ENCODE measurements at regions not wholly inside any gene's neighbourhood (a gene's known extent, or its start where the extent isn't known, plus 50 kb on each side); places are given as distances from the start of the nearest gene placed in this dataset.

DNA sequence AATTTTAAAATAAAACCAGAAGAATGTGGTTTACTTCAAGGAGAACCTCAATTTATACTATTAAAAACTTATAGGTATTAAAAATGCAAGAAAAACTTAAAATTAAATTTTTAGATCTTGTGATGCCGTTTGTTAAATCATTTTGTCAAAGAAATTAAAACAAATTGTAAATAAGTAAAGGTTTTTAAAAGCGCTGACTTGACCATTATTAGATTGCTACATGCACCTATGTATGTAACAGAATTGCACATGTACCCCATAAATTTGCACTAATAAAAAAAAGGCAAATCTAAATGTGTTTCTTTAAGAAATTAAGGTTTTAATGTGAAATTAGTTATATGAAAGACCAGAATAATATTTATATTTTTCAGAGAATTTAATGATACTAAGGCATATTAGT lies 156.1 kb downstream of the LARP7 start:
- WGBS (ENCODE audit: insufficient coverage) = no CpG with 5 or more reads among the region's 2 CpGs
- H3K27ac Mint-ChIP-seq = no peak overlapping the region
- H3K27me3 Mint-ChIP-seq (ENCODE audit: low read depth in 3 of 3) = peaks cover 0 to 2% (median 1%) of the 10 kb centered on the region in 3 donors
- Histone ChIP-seq H3K27me3 (ENCODE audit: control insufficient read depth in 2 of 2, insufficient read depth in 2 of 2, low read length in 2 of 2) (no peaks in the 10 kb centered on the region), H3K27ac (ENCODE audit: low read depth in 1 of 2, low read length in 2 of 2) (no peak overlapping the region), H3K79me2 (ENCODE audit: insufficient read depth, low read length) (no peaks in the 10 kb centered on the region), H3K4me2 (replicated peaks; ENCODE audit: extremely low read depth, low read length, poor library complexity, severe bottlenecking) (no peak overlapping the region), H4K20me1 (ENCODE audit: insufficient read depth, low read length) (no peaks in the 10 kb centered on the region), H3K9ac (ENCODE audit: insufficient read depth, low read length, poor library complexity, severe bottlenecking) (no peak overlapping the region), H3K4me1 (ENCODE audit: control insufficient read depth in 1 of 2, insufficient read depth in 2 of 2, low read length in 2 of 2) (no peaks in the 10 kb centered on the region), H3K36me3 (replicated peaks in 1 of 2; ENCODE audit: control insufficient read depth in 1 of 2, insufficient read depth in 2 of 2, low read length in 2 of 2) (no peaks in the 10 kb centered on the region), H2AFZ (ENCODE audit: insufficient read depth, low read depth, low read length, poor library complexity, severe bottlenecking) (no peak overlapping the region), H3K4me3 (replicated peaks in 1 of 3; ENCODE audit: low read depth in 2 of 3, low read length in 3 of 3) (no peak overlapping the region), H3K9me3 (replicated peaks in 1 of 2; ENCODE audit: control insufficient read depth in 1 of 2, insufficient read depth in 1 of 2, low read length in 2 of 2) (no peaks in the 10 kb centered on the region)
- intact Hi-C loops (cut with micrococcal nuclease) = no loop called here
- no peaks in the 10 kb centered on the region for H3K4me1 Mint-ChIP-seq
- TF ChIP-seq, protein P1, sequence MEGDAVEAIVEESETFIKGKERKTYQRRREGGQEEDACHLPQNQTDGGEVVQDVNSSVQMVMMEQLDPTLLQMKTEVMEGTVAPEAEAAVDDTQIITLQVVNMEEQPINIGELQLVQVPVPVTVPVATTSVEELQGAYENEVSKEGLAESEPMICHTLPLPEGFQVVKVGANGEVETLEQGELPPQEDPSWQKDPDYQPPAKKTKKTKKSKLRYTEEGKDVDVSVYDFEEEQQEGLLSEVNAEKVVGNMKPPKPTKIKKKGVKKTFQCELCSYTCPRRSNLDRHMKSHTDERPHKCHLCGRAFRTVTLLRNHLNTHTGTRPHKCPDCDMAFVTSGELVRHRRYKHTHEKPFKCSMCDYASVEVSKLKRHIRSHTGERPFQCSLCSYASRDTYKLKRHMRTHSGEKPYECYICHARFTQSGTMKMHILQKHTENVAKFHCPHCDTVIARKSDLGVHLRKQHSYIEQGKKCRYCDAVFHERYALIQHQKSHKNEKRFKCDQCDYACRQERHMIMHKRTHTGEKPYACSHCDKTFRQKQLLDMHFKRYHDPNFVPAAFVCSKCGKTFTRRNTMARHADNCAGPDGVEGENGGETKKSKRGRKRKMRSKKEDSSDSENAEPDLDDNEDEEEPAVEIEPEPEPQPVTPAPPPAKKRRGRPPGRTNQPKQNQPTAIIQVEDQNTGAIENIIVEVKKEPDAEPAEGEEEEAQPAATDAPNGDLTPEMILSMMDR (IDR thresholded peaks at IDR 0.05) = no peak
- no peaks in the 10 kb centered on the region for H3K36me3 Mint-ChIP-seq
- no peak for DNase-seq
- peaks cover 0 to 3% (median 0%) of the 10 kb centered on the region in 7 donors for H3K9me3 Mint-ChIP-seq
- no peak overlapping the region for H3K4me3 Mint-ChIP-seq

- no peaks in the 10 kb centered on the region for H3K4me1 ChIP-seq (ENCODE audit: control insufficient read depth in 1 of 2, insufficient read depth in 2 of 2, low read length in 2 of 2)
- no CpG with 5 or more reads among the region's 5 CpGs for WGBS (ENCODE audit: insufficient coverage)
- TF ChIP-seq, protein P1 (IDR thresholded peaks at IDR 0.05) = no peak
- no peaks in the 10 kb centered on the region for H3K36me3 Mint-ChIP-seq
- peaks cover 0 to 6% (median 4%) of the 10 kb centered on the region in 3 donors for H3K27me3 Mint-ChIP-seq (ENCODE audit: low read depth in 3 of 3)
- H3K9me3 ChIP-seq (replicated peaks in 1 of 2; ENCODE audit: control insufficient read depth in 1 of 2, insufficient read depth in 1 of 2, low read length in 2 of 2) = no peaks in the 10 kb centered on the region
- no peaks in the 10 kb centered on the region for H3K4me1 Mint-ChIP-seq
- no peak overlapping the region for H3K27ac Mint-ChIP-seq
- no peak overlapping the region for H2AFZ ChIP-seq (ENCODE audit: insufficient read depth, low read depth, low read length, poor library complexity, severe bottlenecking)
- no peaks in the 10 kb centered on the region for H3K36me3 ChIP-seq (replicated peaks in 1 of 2; ENCODE audit: control insufficient read depth in 1 of 2, insufficient read depth in 2 of 2, low read length in 2 of 2)
- no peak for DNase-seq
- no peaks in the 10 kb centered on the region for H3K79me2 ChIP-seq (ENCODE audit: insufficient read depth, low read length)
- no peaks in the 10 kb centered on the region for H3K27me3 ChIP-seq (ENCODE audit: control insufficient read depth in 2 of 2, insufficient read depth in 2 of 2, low read length in 2 of 2)
- H3K27ac ChIP-seq (ENCODE audit: low read depth in 1 of 2, low read length in 2 of 2) = no peak overlapping the region
- H3K4me3 Mint-ChIP-seq = no peak overlapping the region
- H4K20me1 ChIP-seq (ENCODE audit: insufficient read depth, low read length) = no peaks in the 10 kb centered on the region
- H3K9me3 Mint-ChIP-seq = peaks cover 0 to 6% (median 2%) of the 10 kb centered on the region in 7 donors
- H3K9ac ChIP-seq (ENCODE audit: insufficient read depth, low read length, poor library complexity, severe bottlenecking) = no peak overlapping the region
- intact Hi-C loops (cut with micrococcal nuclease) = no loop called here
- no peak overlapping the region for H3K4me2 ChIP-seq (replicated peaks; ENCODE audit: extremely low read depth, low read length, poor library complexity, severe bottlenecking)
- H3K4me3 ChIP-seq (replicated peaks in 1 of 3; ENCODE audit: low read depth in 2 of 3, low read length in 3 of 3) = no peak overlapping the region
Measured at GRCh38 chr4:112800001-112800400, 163.1 kb downstream of the LARP7 start.

Data from CD14-positive monocyte (primary cell).